HG03103 (cell line): ENCODE measurements at regions not wholly inside any gene's neighbourhood (a gene's known extent, or its start where the extent isn't known, plus 50 kb on each side); places are given as distances from the start of the nearest gene placed in this dataset.

Experiments used
- ATAC-seq: cut with Tn5 transposase; IDR thresholded peaks from one replicate; pipeline ENCODE4 v1.9.1; 2021; ENCODE audit warnings: low read depth; ENCODE audit not compliant: unreplicated experiment

DNA sequence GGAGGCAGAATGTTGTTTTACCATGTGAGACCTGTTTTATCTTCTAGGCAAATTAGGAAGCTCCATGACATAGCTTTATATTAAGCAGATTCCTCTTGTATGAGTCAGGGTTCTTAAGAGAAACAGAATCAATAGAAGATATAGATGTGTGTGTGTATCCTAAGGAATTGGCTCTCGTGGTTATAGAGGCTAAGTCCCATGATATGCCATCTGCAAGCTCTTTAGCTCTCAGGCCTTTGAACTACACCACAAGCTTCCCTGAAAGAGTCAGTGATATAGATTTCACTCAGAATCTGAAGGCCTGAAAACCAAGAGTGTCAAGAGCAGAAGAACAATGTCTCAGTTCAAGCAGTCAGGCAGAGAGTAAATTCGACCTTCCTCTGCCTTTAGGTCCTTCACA is 365.8 kb upstream of the ZNF608 start:
- no peak for ATAC-seq

DNA sequence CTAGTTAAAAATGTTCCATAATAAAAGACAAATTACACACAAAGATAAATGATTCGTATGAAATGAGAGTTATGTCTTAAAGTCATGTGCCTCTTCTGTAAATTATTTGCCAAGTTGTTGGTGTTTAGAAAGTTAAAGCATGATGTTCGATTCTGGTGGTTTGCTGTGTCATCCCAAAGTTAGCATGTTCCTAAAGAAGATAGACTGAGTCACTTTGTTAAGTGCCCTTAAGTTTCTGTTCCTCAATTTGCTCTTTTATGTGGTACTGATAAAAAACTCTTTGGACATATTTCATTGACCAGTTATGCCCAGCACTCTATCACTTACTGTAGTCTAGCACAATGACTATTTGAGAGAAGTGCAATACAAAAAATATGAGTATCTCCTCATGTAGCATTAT is 366.9 kb upstream of the ZNF608 start:
- no peak for ATAC-seq

DNA sequence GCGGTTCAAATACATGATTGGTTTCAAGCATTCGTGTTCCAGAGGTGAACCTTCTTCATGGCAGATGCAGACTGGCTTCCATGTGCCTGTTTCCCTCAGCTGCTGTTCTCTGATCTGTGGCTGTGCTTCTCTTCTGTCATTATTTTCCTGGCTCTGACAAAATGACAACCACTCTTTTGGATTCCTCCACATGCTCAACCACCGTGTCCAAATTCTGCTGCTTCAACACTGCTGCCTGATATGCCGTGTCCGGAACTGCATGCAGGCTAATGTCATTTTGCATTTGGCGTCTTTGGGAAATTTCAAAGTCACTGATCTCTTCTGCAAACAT is 368.7 kb upstream of the ZNF608 start:
- ATAC-seq = no peak

DNA sequence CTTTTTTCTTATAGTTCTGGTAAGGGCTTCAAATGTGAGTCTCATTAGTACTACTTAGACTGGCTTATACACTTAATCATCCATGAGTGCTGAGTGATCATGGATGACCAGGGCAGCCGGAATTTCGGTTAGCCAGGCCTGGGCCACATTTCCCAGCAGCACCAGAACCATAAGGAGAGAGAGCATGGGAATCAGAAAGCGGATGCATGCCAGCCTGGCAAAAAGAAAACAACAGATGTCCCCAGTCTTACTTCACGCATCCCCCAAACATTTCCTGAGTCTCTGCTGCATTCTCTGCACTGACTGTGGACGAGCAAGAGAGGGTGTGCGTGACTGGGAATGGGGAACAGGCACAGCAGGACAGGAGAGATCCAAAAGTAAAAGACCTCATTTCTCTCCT is 371.1 kb upstream of the ZNF608 start:
- ATAC-seq = no peak

DNA sequence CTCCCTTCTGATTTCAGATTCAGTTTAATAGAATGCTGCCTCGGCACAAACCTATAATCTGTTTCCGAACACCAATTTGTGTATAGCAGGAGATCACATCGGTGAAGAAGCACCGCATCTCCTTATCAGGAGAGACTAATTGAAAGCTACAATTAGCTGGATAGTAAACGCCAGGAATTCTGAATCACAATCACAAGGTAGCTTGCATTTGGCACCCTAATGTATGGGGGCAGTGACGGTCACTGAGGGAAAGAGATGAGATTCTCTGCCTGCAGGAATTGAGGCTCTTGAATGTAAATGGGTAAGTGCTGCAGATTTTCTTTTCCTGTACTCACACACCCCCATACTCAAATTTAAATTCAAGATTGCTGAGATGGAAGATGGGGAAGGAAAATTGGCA is 373.6 kb upstream of the ZNF608 start:
- no peak for ATAC-seq

- no peak for ATAC-seq
Observed at GRCh38 chr5:125125031-125125823, 378.8 kb upstream of the ZNF608 start.

DNA sequence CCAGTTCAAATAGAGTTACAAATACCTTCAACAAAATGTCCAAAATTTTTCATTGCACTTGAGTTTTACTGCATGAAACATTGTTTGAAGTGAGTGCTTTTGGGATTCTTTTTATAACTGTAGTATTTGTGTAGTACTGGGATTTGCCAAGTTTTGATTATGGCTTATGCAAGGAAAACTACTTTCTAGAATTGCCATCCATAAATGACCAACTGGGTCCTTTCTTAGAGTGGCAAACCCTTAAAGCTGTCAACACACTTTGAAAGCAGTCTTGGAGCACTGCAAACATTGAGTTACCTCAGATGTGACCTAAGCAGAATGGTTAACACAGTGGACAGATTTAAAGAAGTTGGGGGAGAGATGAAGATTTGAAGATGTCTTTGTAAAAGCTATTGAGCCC is 379.6 kb upstream of the ZNF608 start:
- ATAC-seq = no peak

GRCh38 chr5:125129151-125129806 is 382.8 kb upstream of the ZNF608 start:
- no peak for ATAC-seq

- ATAC-seq = no peak
Observed at GRCh38 chr5:125130591-125130990, 384.2 kb upstream of the ZNF608 start.

- no peak for ATAC-seq
Observed at GRCh38 chr5:125134216-125135081, 388.0 kb upstream of the ZNF608 start.

- no peak for ATAC-seq
Observed at GRCh38 chr5:125137535-125137934, 391.1 kb upstream of the ZNF608 start.

- no peak for ATAC-seq
Observed at GRCh38 chr5:125138266-125138665, 391.8 kb upstream of the ZNF608 start.

DNA sequence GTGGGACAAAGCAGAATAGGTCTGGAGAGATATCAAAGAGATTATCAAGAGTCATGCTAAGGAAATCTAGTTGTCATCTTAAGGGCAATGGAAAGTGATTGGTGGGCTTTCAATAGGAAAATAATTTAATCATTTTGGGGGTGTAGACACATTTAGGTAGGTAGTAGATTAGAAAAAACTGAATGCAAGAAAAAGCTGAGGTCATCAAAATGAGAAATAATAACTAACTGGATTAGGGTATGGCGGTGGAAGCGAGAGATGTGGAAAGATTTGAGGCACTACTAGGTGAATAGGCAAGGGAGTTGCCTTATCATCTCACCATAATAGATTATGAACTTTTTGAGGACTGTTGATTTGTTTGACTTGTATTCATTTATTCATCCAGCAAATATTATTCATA is 393.2 kb upstream of the ZNF608 start:
- ATAC-seq = no peak

DNA sequence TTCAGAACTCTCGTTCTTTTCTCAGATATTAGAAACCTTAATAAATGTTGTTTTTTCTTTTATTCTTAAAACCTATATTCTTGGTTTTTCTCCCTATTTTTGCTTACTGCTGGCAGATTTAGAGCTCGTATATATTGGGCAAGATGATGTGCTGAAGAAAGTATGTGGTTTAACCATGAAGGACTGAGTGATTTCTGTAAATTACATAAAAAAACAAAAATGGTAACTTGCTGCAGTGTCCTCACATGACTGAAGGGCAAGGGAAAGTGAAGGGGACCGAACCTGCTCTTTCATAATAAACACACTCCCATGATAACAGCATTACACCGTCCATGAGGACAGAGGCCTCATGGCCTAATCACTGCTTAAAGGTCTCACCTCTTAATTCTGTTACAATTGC is 393.8 kb upstream of the ZNF608 start:
- no peak for ATAC-seq

GRCh38 chr5:125140855-125141254 is 394.4 kb upstream of the ZNF608 start:
- ATAC-seq = no peak

GRCh38 chr5:125142458-125142857 is 396.0 kb upstream of the ZNF608 start:
- ATAC-seq = no peak

GRCh38 chr5:125143011-125143410 is 396.6 kb upstream of the ZNF608 start:
- ATAC-seq = no peak

- ATAC-seq = no peak
Observed at GRCh38 chr5:125148076-125148475, 401.6 kb upstream of the ZNF608 start.

DNA sequence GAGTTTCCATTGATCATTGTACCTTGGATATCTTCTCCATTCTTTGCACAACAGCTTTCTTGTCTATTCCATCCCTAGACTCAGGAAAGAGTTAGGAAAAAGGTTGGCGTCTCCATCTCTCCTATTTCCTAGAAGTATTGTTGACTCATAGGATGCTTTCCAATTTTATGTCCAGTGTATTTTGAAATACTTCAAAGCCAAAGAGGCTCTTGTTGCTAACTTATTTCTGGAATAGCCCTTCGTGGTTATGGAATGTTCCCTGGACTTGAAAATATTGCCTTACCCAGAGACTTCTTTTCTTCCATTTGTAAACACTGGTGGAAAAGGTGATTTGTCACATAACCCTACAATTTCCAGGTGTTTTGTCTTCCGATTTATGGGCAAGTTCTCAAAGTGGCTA is 402.3 kb upstream of the ZNF608 start:
- no peak for ATAC-seq

DNA sequence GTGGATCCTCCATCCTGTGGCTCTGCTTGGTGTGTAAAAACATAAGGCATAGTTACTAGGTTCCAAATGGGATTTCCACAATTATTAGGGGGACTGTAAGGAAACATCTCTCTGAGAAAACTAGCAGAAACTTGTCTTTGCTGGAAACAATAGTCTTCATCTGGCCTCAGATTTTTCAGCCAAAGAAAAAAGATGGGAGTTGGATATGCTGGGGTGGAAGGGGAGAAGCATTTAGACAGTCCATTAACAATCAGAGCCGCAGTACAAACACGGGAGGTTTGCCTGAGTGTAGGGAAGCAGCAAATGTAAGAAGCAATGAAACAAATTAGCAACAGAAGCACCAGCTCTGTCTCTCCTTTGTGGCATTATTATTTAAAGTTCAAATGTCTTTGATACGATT is 402.7 kb upstream of the ZNF608 start:
- no peak for ATAC-seq

- no peak for ATAC-seq
Observed at GRCh38 chr5:125149527-125149926, 403.1 kb upstream of the ZNF608 start.
